H1 (cell line): ENCODE measurements at regions not wholly inside any gene's neighbourhood (a gene's known extent, or its start where the extent isn't known, plus 50 kb on each side); places are given as distances from the start of the nearest gene placed in this dataset.

Source experiments
- CTBP2 ChIP-seq: IDR thresholded peaks from 2 replicates; pipeline ENCODE4 v1.7.0; 2011; ENCODE audit warnings: borderline replicate concordance, mild to moderate bottlenecking, moderate library complexity, mixed read lengths, low read length; ENCODE audit not compliant: insufficient read depth, insufficient read length
- NANOG ChIP-seq: IDR thresholded peaks from 2 replicates; pipeline ENCODE4 v1.6.1; 2011; ENCODE audit warnings: low read length, low read depth, mild to moderate bottlenecking, inconsistent platforms; ENCODE audit not compliant: insufficient read depth, poor library complexity, severe bottlenecking
- NRF1 ChIP-seq: IDR thresholded peaks from 2 replicates; pipeline ENCODE4 v1.6.1; 2011; ENCODE audit warnings: mild to moderate bottlenecking, low read depth, low read length, improper control_type of control experiment
- POLR2A ChIP-seq, 2 experiments: IDR thresholded peaks; 1 replicate in 1 of 2; 2 replicates in 1 of 2; pipeline ENCODE4 v1.6.1; 2011; ENCODE audit warnings: low read depth in 2 of 2, low read length in 2 of 2, mild to moderate bottlenecking in 2 of 2; ENCODE audit errors: control extremely low read depth in 1 of 2

GRCh38 chr5:73284985-73285384 is 112.0 kb downstream of the TMEM174 start (continued):
- no peak for TF ChIP-seq NANOG
- TF ChIP-seq NRF1, result no peak
- TF ChIP-seq POLR2A (IDR thresholded peaks at IDR 0.05; ENCODE audit: control extremely low read depth in 1 of 2, low read depth in 2 of 2, low read length in 2 of 2), result no peak
- TF ChIP-seq CTBP2, result no peak
- TF ChIP-seq, all 59 proteins: peak for 0
